GM19035 (cell line): ENCODE measurements at regions not wholly inside any gene's neighbourhood (a gene's known extent, or its start where the extent isn't known, plus 50 kb on each side); places are given as distances from the start of the nearest gene placed in this dataset.
"Not testable (repeated sequence)": the region's sequence is repeated elsewhere in the genome, so short reads cannot be mapped to it uniquely, and the experiment has no call there.

Source experiments
- ATAC-seq: cut with Tn5 transposase; IDR thresholded peaks from one replicate; pipeline ENCODE4 v1.9.1; 2021; ENCODE audit not compliant: unreplicated experiment

DNA sequence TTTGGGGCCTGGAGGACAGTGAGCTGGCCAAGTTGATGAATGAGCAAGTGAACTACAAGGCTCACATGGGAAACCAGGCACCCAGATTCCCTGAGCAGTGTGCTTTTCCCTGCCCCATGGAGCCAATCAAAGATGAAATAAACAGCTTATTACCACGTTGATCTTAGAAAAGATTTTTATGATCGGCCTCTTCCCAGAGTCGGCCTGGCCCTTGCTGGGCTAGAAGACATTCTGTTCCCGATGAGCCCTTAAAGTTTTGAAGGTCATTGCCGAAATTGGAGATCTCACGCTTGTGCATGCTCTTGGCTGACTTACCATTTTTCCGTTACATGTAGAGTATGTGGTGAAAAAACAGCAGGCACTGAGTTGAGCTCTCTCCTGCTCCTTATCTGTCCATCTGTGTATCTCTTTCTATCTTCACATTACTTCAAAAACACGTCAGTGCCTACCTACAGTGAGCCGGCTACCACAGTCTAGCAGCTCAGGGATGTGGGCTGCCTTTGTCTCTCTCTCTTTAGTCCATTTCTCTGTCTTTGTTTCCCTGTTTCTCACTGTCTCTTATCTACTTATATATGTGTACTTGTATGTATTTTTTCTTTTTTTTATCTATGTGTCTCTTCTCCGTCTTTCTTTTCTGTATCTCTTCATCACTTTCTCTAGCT is 248.8 kb upstream of the USP24 start:
- no peak for ATAC-seq

GRCh38 chr1:55457874-55458273 is 242.7 kb upstream of the USP24 start:
- ATAC-seq, result no peak

GRCh38 chr1:55456971-55457370 is 241.8 kb upstream of the USP24 start:
- ATAC-seq, result no peak

DNA sequence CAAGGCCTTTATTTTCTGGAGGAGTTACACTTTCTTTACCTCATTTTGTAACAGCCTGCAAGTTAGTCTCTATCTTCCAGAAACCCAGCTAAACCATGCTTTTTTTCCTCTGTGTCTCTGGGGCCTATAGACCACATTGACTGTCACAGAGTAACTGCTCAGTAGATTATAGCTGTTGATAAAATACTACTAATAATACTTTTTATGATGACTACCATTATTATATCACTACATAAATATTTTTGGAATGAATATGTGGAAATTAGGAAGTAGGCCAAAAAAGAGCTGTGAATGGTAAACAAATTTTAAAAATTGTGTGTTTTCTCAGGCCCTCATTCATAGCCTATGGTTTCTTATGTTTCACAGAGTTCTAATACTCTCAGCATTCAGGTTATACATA is 233.1 kb upstream of the USP24 start:
- no peak for ATAC-seq

DNA sequence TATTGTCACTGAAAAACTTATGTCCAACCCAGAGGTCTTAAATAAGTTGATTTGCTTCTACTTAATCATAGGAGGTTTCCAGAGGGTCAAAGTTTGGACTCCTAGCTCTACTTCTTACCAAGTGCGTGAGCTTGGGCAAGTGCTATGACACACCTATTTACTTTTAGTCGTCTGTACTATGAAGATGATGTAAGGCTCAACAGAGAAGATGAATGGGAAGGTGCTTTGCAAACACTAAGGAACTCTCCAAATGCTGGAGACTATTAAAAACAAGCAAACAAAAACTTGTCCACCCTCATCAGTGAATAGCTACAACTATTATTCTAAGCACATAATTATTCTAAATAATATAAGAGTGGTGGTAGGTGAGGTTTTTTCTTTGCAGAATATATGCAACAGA is 232.3 kb upstream of the USP24 start:
- ATAC-seq, result no peak

- ATAC-seq, result no peak
These were observed 231.2 kb upstream of the USP24 start for GRCh38 chr1:55446351-55446750.

DNA sequence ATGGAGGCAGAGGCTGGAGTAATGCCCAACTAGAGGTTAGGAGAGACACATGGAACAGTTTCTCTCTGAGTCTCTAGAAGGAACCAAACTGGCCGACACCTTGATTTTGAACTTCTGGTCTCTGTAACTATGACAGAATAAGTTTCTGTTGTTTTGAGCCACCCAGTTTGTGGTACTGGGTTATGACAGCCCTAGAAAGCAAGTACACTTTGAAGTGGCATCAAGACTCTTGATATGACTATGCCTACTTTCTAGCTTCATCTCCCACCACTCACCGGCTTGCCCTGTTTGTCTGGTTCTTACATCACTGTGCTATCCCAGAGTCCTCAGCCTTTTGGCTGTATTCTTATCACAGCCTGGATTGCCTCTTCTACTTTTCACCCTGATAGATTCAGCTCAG is 230.3 kb upstream of the USP24 start:
- peak; percentile 75 for ATAC-seq

- peak; percentile 48 for ATAC-seq
These were observed 229.5 kb upstream of the USP24 start for GRCh38 chr1:55444667-55445066.

GRCh38 chr1:55443175-55443915 is 228.2 kb upstream of the USP24 start:
- ATAC-seq, result no peak

DNA sequence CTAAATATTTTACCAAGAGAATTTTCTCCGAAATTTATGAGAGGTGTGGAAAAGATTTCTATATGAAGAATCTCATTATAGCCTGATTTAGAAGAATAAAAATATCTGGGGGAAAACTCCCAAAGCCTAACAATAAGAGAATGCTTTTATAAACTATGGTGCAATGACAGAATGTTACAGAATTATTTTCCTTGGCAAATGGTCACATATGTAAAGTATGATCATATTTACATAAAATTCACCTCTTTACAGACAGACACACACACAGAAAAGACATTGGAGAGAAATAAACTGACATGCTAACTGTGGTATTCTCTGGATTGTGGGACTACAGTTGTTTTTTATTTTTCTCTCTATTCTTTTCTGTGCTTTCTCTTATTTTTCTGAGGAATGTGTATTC is 226.3 kb upstream of the USP24 start:
- no peak for ATAC-seq

GRCh38 chr1:55437692-55438091 is 222.5 kb upstream of the USP24 start:
- no peak for ATAC-seq

GRCh38 chr1:55430720-55431119 is 215.6 kb upstream of the USP24 start:
- not testable (repeated sequence) for ATAC-seq

- not testable (repeated sequence) for ATAC-seq
These were observed 215.0 kb upstream of the USP24 start for GRCh38 chr1:55430206-55430605.

GRCh38 chr1:55428944-55429931 is 214.1 kb upstream of the USP24 start:
- no peak for ATAC-seq

GRCh38 chr1:55428231-55428630 is 213.1 kb upstream of the USP24 start:
- ATAC-seq, result no peak

GRCh38 chr1:55427606-55428005 is 212.4 kb upstream of the USP24 start:
- ATAC-seq, result no peak

DNA sequence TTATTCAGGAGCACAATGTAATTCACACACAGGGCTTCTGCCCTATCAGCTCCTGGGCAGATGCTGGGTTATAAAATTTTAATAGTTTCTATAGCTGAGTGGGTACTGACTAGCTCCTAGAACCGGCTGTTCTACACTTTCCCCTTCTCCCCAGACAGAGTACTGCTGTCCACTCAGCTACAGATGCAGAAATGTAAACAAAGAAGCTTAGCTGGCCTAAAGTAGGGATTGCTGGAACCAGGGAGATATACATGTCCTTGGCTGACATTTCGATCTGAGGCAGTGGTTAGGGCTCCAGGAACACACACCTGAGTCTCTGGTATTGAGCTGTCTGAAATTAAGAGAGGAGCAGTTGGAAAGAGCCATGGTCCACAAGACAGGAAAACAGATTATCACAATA is 211.5 kb upstream of the USP24 start:
- no peak for ATAC-seq

DNA sequence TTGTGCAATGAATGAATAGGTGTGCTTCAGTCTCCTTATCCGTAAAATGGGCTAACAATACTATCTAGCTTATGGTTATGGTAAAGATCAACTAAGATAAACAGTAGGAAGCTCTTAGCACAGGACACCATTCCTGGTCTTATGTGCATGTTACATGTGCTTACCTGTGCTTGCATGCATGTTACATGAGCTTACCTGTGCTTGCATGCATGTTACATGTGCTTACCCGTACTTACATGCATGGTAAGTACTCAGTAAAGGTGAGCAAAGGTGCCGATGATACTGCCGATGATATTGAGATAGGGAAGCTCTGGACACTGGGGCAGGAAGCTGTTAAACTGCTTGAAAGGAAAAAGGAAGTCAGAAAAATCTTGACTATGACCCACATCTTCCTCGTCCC is 211.0 kb upstream of the USP24 start:
- no peak for ATAC-seq

DNA sequence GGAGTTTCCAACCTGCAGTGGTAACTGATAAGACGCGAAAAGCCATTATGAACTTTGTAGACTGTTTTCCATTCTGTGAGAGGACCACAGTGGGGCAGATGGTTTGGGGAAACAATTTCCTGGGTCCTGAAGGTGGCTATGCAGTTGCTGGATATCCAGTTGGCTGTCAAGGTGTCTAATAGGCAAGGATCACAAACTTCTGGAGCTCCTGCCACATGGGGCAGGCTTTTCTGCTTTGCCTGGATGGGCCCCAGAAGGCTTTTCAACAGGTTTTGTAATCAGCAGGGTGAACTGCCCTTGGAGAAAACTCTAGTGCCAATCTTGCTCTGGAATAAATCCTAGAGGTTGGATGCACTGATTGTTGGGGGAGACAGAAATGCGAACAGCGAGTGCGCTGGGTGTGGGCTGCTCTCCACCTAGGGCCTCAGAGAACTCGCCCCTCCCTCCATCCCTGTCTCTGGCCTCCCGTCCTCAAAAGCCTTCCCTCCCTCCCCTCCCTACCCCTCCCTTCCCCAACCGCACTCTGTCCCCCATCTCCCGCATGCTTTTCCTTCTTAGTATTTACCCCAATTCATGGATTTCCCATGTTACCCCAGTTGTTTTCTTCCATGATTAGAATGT is 210.3 kb upstream of the USP24 start:
- no peak for ATAC-seq

DNA sequence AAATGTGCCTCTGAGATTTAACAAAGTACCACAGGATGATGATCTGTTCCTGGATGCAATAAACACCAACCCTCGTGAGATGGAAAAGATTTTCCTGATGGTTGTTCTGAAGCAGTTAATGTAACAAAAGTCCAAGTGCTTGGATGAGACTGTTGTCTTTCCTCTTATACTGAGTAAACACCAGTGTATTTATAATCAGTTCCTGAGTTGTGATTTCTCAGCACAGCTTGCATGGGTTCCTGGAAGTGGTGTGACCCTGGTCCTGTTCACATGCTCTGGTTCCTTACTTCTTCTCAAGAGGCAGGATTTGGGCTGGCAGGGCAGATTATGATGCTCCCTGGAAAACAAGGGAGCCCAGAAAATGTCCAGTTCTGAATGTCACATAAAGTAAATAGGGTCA is 208.2 kb upstream of the USP24 start:
- no peak for ATAC-seq
